Common myeloid progenitor, CD34-positive (primary cell): ENCODE measurements at regions not wholly inside any gene's neighbourhood (a gene's known extent, or its start where the extent isn't known, plus 50 kb on each side); places are given as distances from the start of the nearest gene placed in this dataset.
"Not testable (repeated sequence)": the region's sequence is repeated elsewhere in the genome, so short reads cannot be mapped to it uniquely, and the experiment has no call there.

Experiments
- CTCF ChIA-PET: fragments of 350-600 bp; sonication (Branson Sonifier 250); formaldehyde crosslinking; loops from one replicate; lab custom pipeline; 2021; ENCODE audit warnings: antibody characterized with exemption; lab: Charles Lee
- POLR2A ChIA-PET: fragments of 350-600 bp; sonication (Branson Sonifier 250); formaldehyde crosslinking; loops from one replicate; lab custom pipeline; 2021; ENCODE audit warnings: antibody characterized with exemption; lab: Charles Lee
- DNase-seq, 3 donors: peaks; one replicate each; pipeline versions ENCODE4 v3.0.0 to v3.0.0-alpha.2; 2013
- H3K27ac ChIP-seq, 2 experiments: 1 replicate in 1 of 2; 2 replicates in 1 of 2; pipeline ENCODE4 v1.7.0; 2013; ENCODE audit warnings: inconsistent platforms in 2 of 2, low read length in 2 of 2, mild to moderate bottlenecking in 2 of 2, low read depth in 1 of 2, moderate library complexity in 1 of 2; ENCODE audit not compliant: severe bottlenecking in 2 of 2, insufficient read depth in 1 of 2, poor library complexity in 1 of 2
- H3K27me3 ChIP-seq, 5 experiments: replicated peaks in 2 of 5; 1 replicate in 3 of 5; 2 replicates in 2 of 5; pipeline versions ENCODE4 v1.6.1 to v1.7.0; 2013; ENCODE audit warnings: low read length in 4 of 5, mild to moderate bottlenecking in 2 of 5, moderate library complexity in 2 of 5, inconsistent platforms in 1 of 5; ENCODE audit not compliant: insufficient read depth in 5 of 5, control insufficient read depth in 4 of 5
- H3K36me3 ChIP-seq, 4 experiments: 1 replicate in 2 of 4; 2 replicates in 2 of 4; pipeline versions ENCODE4 v1.6.1 to v1.7.0; 2013; ENCODE audit warnings: low read length in 3 of 4, control low read depth in 1 of 4, mild to moderate bottlenecking in 1 of 4; ENCODE audit not compliant: control insufficient read depth in 4 of 4, insufficient read depth in 4 of 4
- H3K4me1 ChIP-seq, 4 experiments: 1 replicate in 3 of 4; 2 replicates in 1 of 4; pipeline versions ENCODE4 v1.6.1 to v1.7.1; 2013; ENCODE audit warnings: low read length in 3 of 4, mild to moderate bottlenecking in 3 of 4, control low read depth in 1 of 4, inconsistent platforms in 1 of 4, moderate library complexity in 1 of 4; ENCODE audit not compliant: control insufficient read depth in 4 of 4, insufficient read depth in 4 of 4; ENCODE audit errors: control extremely low read depth in 1 of 4
- H3K4me3 ChIP-seq, 7 experiments: 1 replicate in 4 of 7; 2 replicates in 3 of 7; pipeline versions ENCODE4 v1.5.1 to v1.7.0; 2013; ENCODE audit warnings: mild to moderate bottlenecking in 7 of 7, low read length in 6 of 7, moderate library complexity in 6 of 7, inconsistent platforms in 2 of 7, low read depth in 2 of 7, control low read depth in 1 of 7; ENCODE audit not compliant: insufficient read depth in 4 of 7, control insufficient read depth in 1 of 7; ENCODE audit errors: extremely low read depth in 1 of 7
- H3K9me3 ChIP-seq, 5 experiments: 1 replicate in 4 of 5; 2 replicates in 1 of 5; pipeline versions ENCODE4 v1.6.1 to v1.7.1; 2013; ENCODE audit warnings: low read length in 4 of 5, mild to moderate bottlenecking in 2 of 5, inconsistent platforms in 1 of 5, low read depth in 1 of 5, moderate library complexity in 1 of 5; ENCODE audit not compliant: control insufficient read depth in 4 of 5, insufficient read depth in 2 of 5; ENCODE audit errors: control extremely low read depth in 1 of 5
- WGBS: methylation state at CpG from one replicate; pipeline ENCODE4 v1.1.5; 2013; ENCODE audit not compliant: insufficient coverage; 5-methylcytosine and 5-hydroxymethylcytosine counted together

DNA sequence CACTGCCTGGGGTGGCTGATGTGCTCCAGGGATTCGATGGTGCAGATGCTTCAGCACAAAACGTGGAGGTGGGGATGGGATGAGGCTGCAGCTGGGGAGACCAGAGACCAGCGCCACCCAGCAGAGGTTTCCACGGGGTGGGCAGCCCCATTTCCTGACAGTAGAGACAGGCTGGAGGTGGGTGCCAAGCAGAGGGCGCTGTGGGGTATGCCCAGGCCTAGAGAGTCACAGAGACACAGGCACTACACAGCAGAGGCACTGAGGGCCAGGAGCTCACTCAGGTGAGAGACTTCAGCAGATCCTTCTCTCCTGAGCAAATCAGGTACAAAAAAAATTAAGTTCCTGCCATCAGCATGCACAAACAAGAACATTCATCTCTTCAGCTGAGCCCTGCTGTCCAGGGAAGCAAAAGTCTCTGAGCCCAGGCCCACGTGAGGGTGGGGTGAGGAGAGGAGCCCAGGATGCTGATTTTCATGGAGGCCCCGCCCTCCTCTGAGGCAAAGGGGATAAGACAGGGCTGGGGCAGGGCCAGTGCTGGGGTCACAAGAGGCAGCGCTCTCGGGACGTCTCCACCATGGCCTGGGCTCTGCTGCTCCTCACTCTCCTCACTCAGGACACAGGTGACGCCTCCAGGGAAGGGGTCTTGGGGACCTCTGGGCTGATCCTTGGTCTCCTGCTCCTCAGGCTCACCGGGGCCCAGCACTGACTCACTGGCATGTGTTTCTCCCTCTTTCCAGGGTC is 53.1 kb downstream of the GGTLC2 start:
- DNase-seq = no peak
- ChIA-PET POLR2A (no interaction called here), CTCF (interaction anchor here (0.9 to 1.0 kb wide), 2 partner anchors 7 to 108 kb away, joined by 3 read pairs; no protein-coding TSS in a partner anchor)
- Histone ChIP-seq H3K9me3 (no peaks in the 10 kb centered on the region), H3K4me1 (no peaks in the 10 kb centered on the region), H3K4me3 (no peak overlapping the region), H3K36me3 (no peaks in the 10 kb centered on the region), H3K27ac (no peak overlapping the region), H3K27me3 (peaks cover 0 to 3% (median 0%) of the 10 kb centered on the region in 5 experiments)
- WGBS = 92% methylated on average over 6 of the region's 12 CpGs

GRCh38 chr22:22698263-22698750 is 53.9 kb downstream of the GGTLC2 start:
- DNase-seq = no peak
- ChIA-PET CTCF (interaction anchor here (1.0 to 3.8 kb wide), 3 partner anchors 11 to 186 kb away, joined by 3 to 13 read pairs (median 3); no protein-coding TSS in a partner anchor), POLR2A (no interaction called here)
- H3K4me3 ChIP-seq = no peak overlapping the region
- no peaks in the 10 kb centered on the region for H3K36me3 ChIP-seq
- WGBS = 83% methylated on average over 6 of the region's 7 CpGs
- H3K27ac ChIP-seq = no peak overlapping the region
- H3K9me3 ChIP-seq = no peaks in the 10 kb centered on the region
- H3K4me1 ChIP-seq = no peaks in the 10 kb centered on the region
- H3K27me3 ChIP-seq = peaks cover 0 to 3% (median 0%) of the 10 kb centered on the region in 5 experiments

DNA sequence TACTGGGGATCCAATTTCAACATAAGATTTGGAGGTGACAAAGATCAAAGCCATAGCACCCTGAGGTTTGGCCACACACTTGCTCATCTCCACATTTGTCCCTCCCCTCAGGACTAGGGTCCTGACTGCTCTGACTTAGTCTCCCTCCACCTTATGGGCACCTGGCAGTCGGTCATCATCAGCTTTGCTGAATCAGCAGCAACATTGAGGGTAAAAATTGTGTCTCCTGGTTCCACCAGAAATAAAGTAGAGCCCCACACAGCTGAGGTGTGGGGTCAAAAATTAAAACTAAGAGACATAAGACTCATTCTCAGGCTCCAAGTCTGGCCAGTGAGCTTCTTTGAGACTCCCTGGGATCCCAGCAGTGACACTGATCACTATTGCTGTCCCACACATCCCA is 56.2 kb downstream of the GGTLC2 start:
- Histone ChIP-seq H3K27ac (no peak overlapping the region), H3K27me3 (peaks cover 0 to 3% (median 0%) of the 10 kb centered on the region in 5 experiments), H3K36me3 (no peaks in the 10 kb centered on the region), H3K4me1 (no peaks in the 10 kb centered on the region), H3K4me3 (no peak overlapping the region), H3K9me3 (no peaks in the 10 kb centered on the region)
- DNase-seq = no peak
- WGBS = no CpG with 5 or more reads among the region's 1 CpG
- CTCF ChIA-PET = interaction anchor here (0.9 to 3.8 kb wide), 5 partner anchors 9 to 88 kb away, joined by 3 to 13 read pairs (median 5); no protein-coding TSS in a partner anchor
- POLR2A ChIA-PET = no interaction called here

DNA sequence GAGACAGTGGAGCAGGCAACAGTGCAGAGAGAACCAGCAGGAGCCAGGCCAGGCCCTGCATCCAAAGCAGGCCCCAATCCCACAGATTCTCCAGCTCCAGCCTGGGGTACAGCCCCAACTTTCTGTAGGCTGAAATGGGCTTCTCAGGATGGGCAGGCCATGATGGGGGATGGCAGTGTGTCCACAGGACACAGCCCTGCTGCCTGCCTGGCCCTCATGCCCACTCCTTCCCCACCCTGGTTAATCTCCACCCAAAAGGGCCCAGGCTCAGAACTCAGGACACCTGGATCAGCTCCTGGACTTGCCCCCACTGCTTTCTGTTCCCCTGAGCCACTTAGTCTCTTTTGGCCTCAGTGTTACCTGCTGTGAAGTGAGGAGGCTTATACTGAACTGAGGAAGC is 57.1 kb downstream of the GGTLC2 start:
- H3K36me3 ChIP-seq, H3K9me3 ChIP-seq, H3K27ac ChIP-seq, H3K27me3 ChIP-seq, H3K4me3 ChIP-seq, DNase-seq, POLR2A ChIA-PET, H3K4me1 ChIP-seq: not testable (repeated sequence)
- CTCF ChIA-PET = interaction anchor here (0.9 to 5.2 kb wide), 13 partner anchors 8 to 109 kb away, joined by 3 to 23 read pairs (median 5); no protein-coding TSS in a partner anchor

DNA sequence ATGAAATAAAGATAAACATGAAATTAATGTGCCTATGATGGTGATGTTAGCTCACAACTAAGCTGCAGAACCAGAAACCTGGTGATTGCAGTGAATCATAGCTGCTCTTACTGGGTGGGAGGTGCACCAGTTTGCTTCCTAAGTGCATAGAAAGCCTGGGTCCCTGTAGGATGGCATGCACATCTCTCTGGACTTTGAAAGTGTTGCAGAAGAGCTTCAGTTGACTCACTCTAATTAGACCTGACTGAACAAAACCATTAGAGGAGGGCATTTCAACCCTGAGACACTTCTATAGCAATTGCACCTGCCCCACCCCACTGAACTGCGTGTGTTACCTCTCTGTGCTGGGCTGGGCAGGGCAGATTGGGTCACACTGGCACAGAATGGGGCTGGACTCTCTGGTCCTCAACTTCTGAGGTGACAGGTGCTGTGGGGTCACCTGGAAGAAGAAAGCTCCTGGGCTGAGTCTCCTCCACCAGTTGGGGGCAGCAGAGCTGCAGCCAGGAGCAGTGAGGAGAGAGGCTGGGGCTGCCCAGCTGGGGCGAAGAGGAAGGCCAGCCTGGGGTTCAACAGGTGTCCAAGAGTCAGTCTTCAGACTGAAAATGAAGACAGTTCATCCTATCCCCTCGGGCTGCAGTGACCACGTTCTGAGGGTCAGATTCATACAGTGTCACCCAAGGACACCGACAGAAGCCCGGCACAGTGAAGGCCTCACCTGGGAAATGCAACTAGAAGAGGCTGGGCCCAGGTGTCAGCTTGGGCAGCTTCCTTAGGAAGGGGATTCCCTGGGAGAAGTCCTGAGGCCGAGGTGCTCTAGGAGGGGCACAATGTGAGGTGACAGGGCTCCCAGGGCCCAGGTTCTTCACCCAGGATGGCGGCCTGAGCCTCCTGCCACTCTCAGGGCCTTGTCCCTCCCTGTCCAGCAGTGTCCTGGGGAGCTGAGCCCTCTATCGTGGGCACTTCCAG is 58.1 kb downstream of the GGTLC2 start:
- Histone ChIP-seq H3K4me3 (no peak overlapping the region), H3K27me3 (peaks cover 0 to 3% (median 0%) of the 10 kb centered on the region in 5 experiments), H3K27ac (no peak overlapping the region), H3K36me3 (no peaks in the 10 kb centered on the region), H3K4me1 (no peaks in the 10 kb centered on the region), H3K9me3 (no peaks in the 10 kb centered on the region)
- CTCF ChIA-PET = interaction anchor here (0.9 to 5.2 kb wide), 15 partner anchors 7 to 252 kb away, joined by 3 to 23 read pairs (median 5); no protein-coding TSS in a partner anchor
- 93% methylated on average over 7 of the region's 9 CpGs for WGBS
- POLR2A ChIA-PET = interaction anchor here (0.7 kb wide), 1 partner anchor 419 kb away, joined by 3 read pairs; no protein-coding TSS in a partner anchor
- DNase-seq = no peak

DNA sequence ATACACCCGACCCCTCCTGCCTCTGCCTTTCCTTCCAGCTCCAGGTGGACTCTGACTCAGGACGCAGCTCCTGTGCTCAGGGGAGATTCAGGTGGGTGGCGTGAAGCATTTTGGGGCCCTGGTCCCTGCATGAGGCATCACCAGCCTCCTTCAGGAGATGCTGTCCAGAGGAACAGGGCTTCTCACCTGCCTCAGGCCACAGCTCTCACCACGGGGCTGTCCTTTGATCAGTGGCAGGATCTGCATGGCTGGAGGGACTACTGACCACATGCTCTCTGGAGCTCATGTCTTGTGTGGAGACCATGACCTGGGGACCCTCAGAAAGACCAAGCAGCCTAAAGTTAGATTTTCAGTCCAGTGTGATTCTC is 58.8 kb downstream of the GGTLC2 start:
- POLR2A ChIA-PET = no interaction called here
- CTCF ChIA-PET = interaction anchor here (0.9 to 5.2 kb wide), 6 partner anchors 10 to 117 kb away, joined by 3 to 23 read pairs (median 8); no protein-coding TSS in a partner anchor
- no peak overlapping the region for H3K4me3 ChIP-seq
- peaks cover 0 to 3% (median 0%) of the 10 kb centered on the region in 5 experiments for H3K27me3 ChIP-seq
- H3K4me1 ChIP-seq = no peaks in the 10 kb centered on the region
- no peak for DNase-seq
- WGBS = 88% methylated on average over 3 of the region's 4 CpGs
- H3K27ac ChIP-seq = no peak overlapping the region
- no peaks in the 10 kb centered on the region for H3K36me3 ChIP-seq
- H3K9me3 ChIP-seq = no peaks in the 10 kb centered on the region
